Smooth muscle cell (in vitro differentiated cells): ENCODE measurements at regions not wholly inside any gene's neighbourhood (a gene's known extent, or its start where the extent isn't known, plus 50 kb on each side); places are given as distances from the start of the nearest gene placed in this dataset.

ENCODE experiments used
- DNase-seq: peaks from one replicate; lab custom pipeline; 2025; ENCODE audit not compliant: unreplicated experiment; lab: John Stamatoyannopoulos, UW
- H2AFZ ChIP-seq: fragments of 200-600 bp; sonication (generic); 2 replicates; pipeline ENCODE4 v1.6.0; 2016; ENCODE audit warnings: antibody characterized with exemption, low read depth, mild to moderate bottlenecking
- H3F3A ChIP-seq: fragments of 200-600 bp; sonication (generic); 2 replicates; pipeline ENCODE4 v1.6.0; 2017; ENCODE audit warnings: antibody characterized with exemption, low read depth
- H3K27ac ChIP-seq: fragments of 200-600 bp; sonication (generic); 2 replicates; pipeline ENCODE4 v1.5.1; 2016; ENCODE audit warnings: low read depth, mild to moderate bottlenecking
- H3K27me3 ChIP-seq: fragments of 200-600 bp; sonication (generic); 2 replicates; pipeline ENCODE4 v1.6.1; 2016; ENCODE audit warnings: low read depth, mild to moderate bottlenecking
- H3K36me3 ChIP-seq: fragments of 200-600 bp; sonication (generic); 2 replicates; pipeline ENCODE4 v1.5.1; 2016; ENCODE audit warnings: low read depth
- H3K4me1 ChIP-seq: fragments of 200-600 bp; sonication (generic); 2 replicates; pipeline ENCODE4 v1.5.1; 2016; ENCODE audit warnings: low read depth
- H3K4me2 ChIP-seq: fragments of 200-600 bp; sonication (generic); 2 replicates; pipeline ENCODE4 v1.6.0; 2016; ENCODE audit warnings: mild to moderate bottlenecking
- H3K4me3 ChIP-seq: fragments of 200-600 bp; sonication (generic); 2 replicates; pipeline ENCODE4 v1.5.1; 2016; ENCODE audit warnings: mild to moderate bottlenecking
- H3K79me2 ChIP-seq: fragments of 200-600 bp; sonication (generic); 2 replicates; pipeline ENCODE4 v1.6.0; 2016; ENCODE audit warnings: low read depth, mild to moderate bottlenecking
- H3K9ac ChIP-seq: fragments of 200-600 bp; sonication (generic); 2 replicates; pipeline ENCODE4 v1.6.0; 2016; ENCODE audit warnings: low read depth
- H3K9me3 ChIP-seq: fragments of 200-600 bp; sonication (generic); replicated peaks from 2 replicates; pipeline ENCODE4 v1.5.1; 2016; ENCODE audit warnings: low read depth
- H4K20me1 ChIP-seq: fragments of 200-600 bp; sonication (generic); 2 replicates; pipeline ENCODE4 v1.6.0; 2016; ENCODE audit warnings: low read depth
- CTCF ChIP-seq: fragments of 200-600 bp; sonication (generic); IDR thresholded peaks from 2 replicates; pipeline ENCODE4 v1.5.1; 2017; ENCODE audit warnings: borderline replicate concordance, mild to moderate bottlenecking, antibody characterized with exemption; ENCODE audit not compliant: insufficient read depth, poor library complexity, severe bottlenecking
- WGBS: methylation state at CpG from one replicate; pipeline ENCODE4 v1.1.7; 2016; ENCODE audit warnings: low lambda C conversion rate; 5-methylcytosine and 5-hydroxymethylcytosine counted together

GRCh38 chr21:24636696-24637095 is 970.6 kb downstream of the MRPL39 start:
- 69% methylated on average over 4 of the region's 4 CpGs for WGBS
- no peaks in the 10 kb centered on the region for H3K9me3 ChIP-seq
- no peaks in the 10 kb centered on the region for H3K79me2 ChIP-seq

GRCh38 chr21:24634749-24635148 is 972.5 kb downstream of the MRPL39 start:
- no peak overlapping the region for H3K27ac ChIP-seq
- no peaks in the 10 kb centered on the region for H3K79me2 ChIP-seq
- H4K20me1 ChIP-seq: no peaks in the 10 kb centered on the region
- no peak overlapping the region for H3K4me2 ChIP-seq
- no peaks in the 10 kb centered on the region for H3K4me1 ChIP-seq
- H3K9ac ChIP-seq: no peak overlapping the region
- TF ChIP-seq CTCF: no peak
- WGBS: 91% methylated on average over 3 of the region's 3 CpGs
- H3K27me3 ChIP-seq: no peaks in the 10 kb centered on the region
- DNase-seq: no peak
- H3F3A ChIP-seq: no peaks in the 10 kb centered on the region
- H3K4me3 ChIP-seq: no peak overlapping the region
- H2AFZ ChIP-seq: no peak overlapping the region
- no peaks in the 10 kb centered on the region for H3K9me3 ChIP-seq
- no peaks in the 10 kb centered on the region for H3K36me3 ChIP-seq

More at GRCh38 chr21:24636696-24637095, 970.6 kb downstream of the MRPL39 start:
- H3K4me2 ChIP-seq: no peak overlapping the region
- no peak for DNase-seq
- H3K4me1 ChIP-seq: no peaks in the 10 kb centered on the region
- H2AFZ ChIP-seq: no peak overlapping the region
- no peaks in the 10 kb centered on the region for H3K36me3 ChIP-seq
- H3K4me3 ChIP-seq: no peak overlapping the region
- no peak overlapping the region for H3K27ac ChIP-seq
- H3K9ac ChIP-seq: no peak overlapping the region
- H4K20me1 ChIP-seq: no peaks in the 10 kb centered on the region
- H3K27me3 ChIP-seq: no peaks in the 10 kb centered on the region
- H3F3A ChIP-seq: no peaks in the 10 kb centered on the region
- TF ChIP-seq CTCF: no peak

GRCh38 chr21:24628536-24628935 is 978.7 kb downstream of the MRPL39 start:
- Histone ChIP-seq H4K20me1 (no peaks in the 10 kb centered on the region), H2AFZ (no peak overlapping the region), H3F3A (no peaks in the 10 kb centered on the region), H3K9me3 (peaks cover 7% of the 10 kb centered on the region), H3K4me1 (no peaks in the 10 kb centered on the region), H3K4me2 (no peak overlapping the region), H3K79me2 (no peaks in the 10 kb centered on the region), H3K27ac (no peak overlapping the region), H3K4me3 (no peak overlapping the region), H3K36me3 (no peaks in the 10 kb centered on the region), H3K9ac (no peak overlapping the region), H3K27me3 (no peaks in the 10 kb centered on the region)
- no peak for DNase-seq
- WGBS: 42% methylated on average over 1 of the region's 1 CpG
- TF ChIP-seq CTCF: no peak

- Histone ChIP-seq H3K79me2 (no peaks in the 10 kb centered on the region), H3K4me3 (no peak overlapping the region), H3K27me3 (no peaks in the 10 kb centered on the region), H3K4me1 (no peaks in the 10 kb centered on the region), H4K20me1 (no peaks in the 10 kb centered on the region), H3K9me3 (peaks cover 11% of the 10 kb centered on the region), H3F3A (no peaks in the 10 kb centered on the region), H3K27ac (no peak overlapping the region), H2AFZ (no peak overlapping the region), H3K4me2 (no peak overlapping the region), H3K36me3 (no peaks in the 10 kb centered on the region), H3K9ac (no peak overlapping the region)
- TF ChIP-seq CTCF: no peak
- no peak for DNase-seq
Measured at GRCh38 chr21:24628046-24628445, 979.2 kb downstream of the MRPL39 start.
